Gastrocnemius medialis (tissue), 4 donors: ENCODE measurements at regions not wholly inside any gene's neighbourhood (a gene's known extent, or its start where the extent isn't known, plus 50 kb on each side); places are given as distances from the start of the nearest gene placed in this dataset.

ENCODE experiments used
- CTCF ChIP-seq, 5 experiments: fragments of 450-650 bp in 3 of 5; fragments of 200-600 bp in 2 of 5; sonication (generic) in 2 of 5; IDR thresholded peaks in 4 of 5; conservative IDR thresholded peaks in 1 of 5; 1 replicate in 4 of 5; 2 replicates in 1 of 5; pipeline ENCODE4 v1.5.1; 2016 to 2019; ENCODE audit warnings: antibody characterized with exemption in 5 of 5, mild to moderate bottlenecking in 3 of 5, moderate library complexity in 3 of 5
- POLR2A ChIP-seq, 2 donors: fragments of 450-650 bp; IDR thresholded peaks; one replicate each; pipeline ENCODE4 v1.6.1; 2017; ENCODE audit warnings: antibody characterized with exemption in 2 of 2, mild to moderate bottlenecking in 2 of 2, moderate library complexity in 2 of 2

GRCh38 chr9:108197899-108198298 lies 657.9 kb downstream of the ACTL7B start:
- TF ChIP-seq POLR2A (IDR thresholded peaks at IDR 0.05) (no peak), CTCF (IDR thresholded peaks at IDR 0.05 in 4 of 5, conservative IDR thresholded peaks at IDR 0.05 in 1 of 5) (no peak)
